Stomach (tissue), 4 donors: ENCODE measurements at regions not wholly inside any gene's neighbourhood (a gene's known extent, or its start where the extent isn't known, plus 50 kb on each side); places are given as distances from the start of the nearest gene placed in this dataset.

Experiments used
- POLR2AphosphoS5 ChIP-seq, 3 donors: sonication (generic); formaldehyde crosslinking; IDR thresholded peaks; one replicate each; pipeline ENCODE4 v1.6.1; 2016; ENCODE audit warnings: antibody characterized with exemption in 3 of 3
- TF ChIP-seq, protein P1 (sequence below), 7 experiments: fragments of 450-650 bp in 4 of 7; fragments of 200-600 bp in 3 of 7; sonication (generic) in 3 of 7; IDR thresholded peaks; one replicate each; pipeline ENCODE4 v1.5.1; 2016 to 2019; ENCODE audit warnings: antibody characterized with exemption in 7 of 7, control low read depth in 2 of 7, mild to moderate bottlenecking in 1 of 7

DNA sequence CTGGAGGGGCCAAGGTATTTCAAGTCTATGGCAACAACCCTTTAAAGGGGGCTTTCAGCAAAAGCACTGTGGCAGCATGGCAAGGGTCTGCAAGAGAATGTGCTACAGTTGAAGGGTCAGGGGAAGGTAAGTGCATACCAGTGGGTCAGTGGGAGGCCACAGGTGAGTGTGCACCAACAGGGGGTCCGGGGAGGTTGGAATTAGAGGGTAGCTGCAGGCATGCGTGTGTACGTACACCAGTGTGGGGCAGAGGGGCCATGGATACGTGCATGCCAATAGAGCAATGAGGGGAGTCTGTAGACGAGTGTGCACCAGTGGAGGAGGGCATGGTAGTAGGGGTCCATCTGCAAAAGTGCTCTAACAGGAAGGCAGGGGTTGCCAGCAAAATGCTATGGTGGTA lies 448.9 kb downstream of the NAV3 start:
- no peak for TF ChIP-seq POLR2AphosphoS5 (IDR thresholded peaks at IDR 0.05)
- TF ChIP-seq, protein P1, sequence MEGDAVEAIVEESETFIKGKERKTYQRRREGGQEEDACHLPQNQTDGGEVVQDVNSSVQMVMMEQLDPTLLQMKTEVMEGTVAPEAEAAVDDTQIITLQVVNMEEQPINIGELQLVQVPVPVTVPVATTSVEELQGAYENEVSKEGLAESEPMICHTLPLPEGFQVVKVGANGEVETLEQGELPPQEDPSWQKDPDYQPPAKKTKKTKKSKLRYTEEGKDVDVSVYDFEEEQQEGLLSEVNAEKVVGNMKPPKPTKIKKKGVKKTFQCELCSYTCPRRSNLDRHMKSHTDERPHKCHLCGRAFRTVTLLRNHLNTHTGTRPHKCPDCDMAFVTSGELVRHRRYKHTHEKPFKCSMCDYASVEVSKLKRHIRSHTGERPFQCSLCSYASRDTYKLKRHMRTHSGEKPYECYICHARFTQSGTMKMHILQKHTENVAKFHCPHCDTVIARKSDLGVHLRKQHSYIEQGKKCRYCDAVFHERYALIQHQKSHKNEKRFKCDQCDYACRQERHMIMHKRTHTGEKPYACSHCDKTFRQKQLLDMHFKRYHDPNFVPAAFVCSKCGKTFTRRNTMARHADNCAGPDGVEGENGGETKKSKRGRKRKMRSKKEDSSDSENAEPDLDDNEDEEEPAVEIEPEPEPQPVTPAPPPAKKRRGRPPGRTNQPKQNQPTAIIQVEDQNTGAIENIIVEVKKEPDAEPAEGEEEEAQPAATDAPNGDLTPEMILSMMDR (IDR thresholded peaks at IDR 0.05) = no peak
